K562 (cell line): ENCODE measurements at regions not wholly inside any gene's neighbourhood (a gene's known extent, or its start where the extent isn't known, plus 50 kb on each side); places are given as distances from the start of the nearest gene placed in this dataset.

Source experiments
- ARNT ChIP-seq, 2 experiments: fragments of 450-650 bp; IDR thresholded peaks; 2 replicates each; pipeline ENCODE4 v1.6.1; 2016; ENCODE audit warnings: mild to moderate bottlenecking in 1 of 2
- CAMTA2 ChIP-seq: fragments of 250-450 bp; sonication (Bioruptor Pico); conservative IDR thresholded peaks from 2 replicates; pipeline ENCODE4 v1.5.1; 2022
- CBX3 ChIP-seq, 2 experiments: IDR thresholded peaks; 1 replicate in 1 of 2; 2 replicates in 1 of 2; pipeline ENCODE4 v1.6.1; 2012; ENCODE audit warnings: inconsistent platforms in 2 of 2, low read length in 2 of 2, borderline replicate concordance in 1 of 2, control low read depth in 1 of 2
- CEBPZ ChIP-seq: fragments of 150-350 bp; IDR thresholded peaks from 2 replicates; pipeline ENCODE4 v1.6.1; 2014; ENCODE audit warnings: low read depth, mild to moderate bottlenecking, low read length, borderline replicate concordance
- E4F1 ChIP-seq: fragments of 250-450 bp; sonication (Bioruptor Pico); IDR thresholded peaks from 2 replicates; pipeline ENCODE4 v1.5.0; 2021; ENCODE audit warnings: mild to moderate bottlenecking, borderline replicate concordance
- FOXP4 ChIP-seq: sonication (generic); formaldehyde crosslinking; IDR thresholded peaks from 2 replicates; pipeline ENCODE4 v1.8.0; 2022; ENCODE audit warnings: mild to moderate bottlenecking, missing genetic modification reagents, borderline replicate concordance
- POU5F1 ChIP-seq: fragments of 150-350 bp; IDR thresholded peaks from 2 replicates; pipeline ENCODE4 v1.6.1; 2014; ENCODE audit warnings: borderline replicate concordance, low read length, low read depth, mild to moderate bottlenecking; ENCODE audit not compliant: partially characterized antibody
- RBFOX2 ChIP-seq: fragments of 200-400 bp; formaldehyde crosslinking; IDR thresholded peaks from 2 replicates; pipeline ENCODE4 v1.6.1; 2017; ENCODE audit warnings: low read depth, mild to moderate bottlenecking, low read length, moderate library complexity
- RBM15 ChIP-seq: fragments of 200-400 bp; formaldehyde crosslinking; IDR thresholded peaks from 2 replicates; pipeline ENCODE4 v1.6.1; 2018; ENCODE audit warnings: mild to moderate bottlenecking, low read length, moderate library complexity; ENCODE audit not compliant: insufficient read depth
- STAG1 ChIP-seq: sonication (generic); formaldehyde crosslinking; IDR thresholded peaks from 2 replicates; pipeline ENCODE4 v1.5.0; 2020; ENCODE audit warnings: missing genetic modification reagents, borderline replicate concordance
- ZNF124 ChIP-seq: sonication (generic); formaldehyde crosslinking; IDR thresholded peaks from 2 replicates; pipeline ENCODE4 v1.8.1; 2022; ENCODE audit warnings: missing genetic modification reagents
- ZNF592 ChIP-seq: fragments of 450-650 bp; IDR thresholded peaks from 2 replicates; pipeline ENCODE4 v1.6.1; 2017; ENCODE audit warnings: antibody characterized with exemption, mild to moderate bottlenecking
- TF ChIP-seq, protein P1 (sequence below): sonication (generic); IDR thresholded peaks from 2 replicates; pipeline ENCODE4 v1.6.1; 2016

DNA sequence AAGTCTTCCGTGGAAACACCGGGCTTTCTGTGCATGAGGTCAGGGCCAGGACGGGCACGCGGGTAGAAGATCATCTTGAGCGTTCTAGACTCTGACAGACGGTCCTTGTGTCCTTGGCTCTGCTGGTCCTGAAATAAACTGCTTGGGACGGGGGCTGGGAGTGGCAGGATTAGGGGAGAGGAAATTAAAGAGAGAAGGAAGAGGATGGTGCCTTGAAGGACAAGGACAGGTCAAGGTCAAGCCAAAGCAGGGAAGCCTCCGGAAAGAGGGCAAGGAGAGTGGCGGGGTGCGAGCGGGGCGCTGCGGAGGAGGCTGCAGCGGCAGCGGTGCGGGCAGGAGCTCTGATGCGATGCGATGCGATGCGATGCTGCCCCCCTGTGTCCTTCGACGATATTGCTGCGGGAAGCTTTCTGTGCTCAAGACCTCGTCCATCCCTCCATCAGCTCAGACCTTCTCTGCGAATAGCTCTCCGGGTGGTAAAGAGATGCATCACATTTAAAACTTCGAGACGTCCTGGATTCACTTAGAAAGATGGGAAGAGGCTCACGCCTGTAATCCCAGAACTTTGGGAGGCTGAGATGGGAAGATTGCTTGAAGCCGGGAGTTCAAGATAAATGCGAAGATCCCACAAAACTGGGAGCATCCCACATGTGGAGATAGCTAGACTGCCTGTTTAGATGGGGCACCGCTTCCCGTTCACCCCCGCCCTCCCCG, 110.1 kb upstream of the TMEM132D start (continued):
- TF ChIP-seq CBX3 (IDR thresholded peaks at IDR 0.05; ENCODE audit: borderline replicate concordance in 1 of 2, low read length in 2 of 2) (no peak), ZNF592 (no peak), RBFOX2 (no peak), STAG1 (CRISPR knock-in tag) (peak; percentile 51; the same call in 1 of the 2 replicates), CEBPZ (no peak), ARNT (IDR thresholded peaks at IDR 0.05) (no peak), POU5F1 (no peak), RBM15 (no peak), FOXP4 (CRISPR knock-in tag) (no peak), E4F1 (CRISPR knock-in tag) (no peak), ZNF124 (CRISPR knock-in tag) (no peak), CAMTA2 (no peak)
- TF ChIP-seq, protein P1, sequence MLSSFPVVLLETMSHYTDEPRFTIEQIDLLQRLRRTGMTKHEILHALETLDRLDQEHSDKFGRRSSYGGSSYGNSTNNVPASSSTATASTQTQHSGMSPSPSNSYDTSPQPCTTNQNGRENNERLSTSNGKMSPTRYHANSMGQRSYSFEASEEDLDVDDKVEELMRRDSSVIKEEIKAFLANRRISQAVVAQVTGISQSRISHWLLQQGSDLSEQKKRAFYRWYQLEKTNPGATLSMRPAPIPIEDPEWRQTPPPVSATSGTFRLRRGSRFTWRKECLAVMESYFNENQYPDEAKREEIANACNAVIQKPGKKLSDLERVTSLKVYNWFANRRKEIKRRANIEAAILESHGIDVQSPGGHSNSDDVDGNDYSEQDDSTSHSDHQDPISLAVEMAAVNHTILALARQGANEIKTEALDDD, result no peak
